Activated CD4-positive, alpha-beta T cell treated with anti-CD3 and anti-CD28 coated beads, Interleukin-2, amount 50 U/mL, for 48 hours (primary cell): ENCODE measurements at regions not wholly inside any gene's neighbourhood (a gene's known extent, or its start where the extent isn't known, plus 50 kb on each side); places are given as distances from the start of the nearest gene placed in this dataset.

ENCODE experiments used
- DNase-seq, 2 experiments: peaks; one replicate each; pipeline ENCODE4 v3.0.0-alpha.2; 2020

DNA sequence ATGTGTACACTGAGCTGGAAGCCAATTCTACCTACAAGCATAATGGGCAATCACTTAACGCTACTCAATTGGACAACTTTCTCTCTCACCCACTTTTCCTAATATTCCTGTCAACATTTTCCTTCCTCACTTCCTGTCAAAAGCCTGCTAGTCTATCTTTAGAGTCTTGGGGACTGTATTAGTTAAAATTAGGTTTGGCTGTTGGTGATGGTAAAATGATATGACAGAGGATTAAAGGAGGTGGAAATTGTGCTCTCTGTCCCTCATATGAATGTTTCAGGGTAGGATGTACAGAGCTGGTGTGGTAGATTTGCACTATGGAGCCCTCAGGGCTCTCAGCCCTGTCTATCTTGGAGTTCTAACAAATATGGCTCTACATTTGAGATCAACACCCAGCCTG lies 129.7 kb downstream of the CEP57L1 start:
- no peak for DNase-seq

DNA sequence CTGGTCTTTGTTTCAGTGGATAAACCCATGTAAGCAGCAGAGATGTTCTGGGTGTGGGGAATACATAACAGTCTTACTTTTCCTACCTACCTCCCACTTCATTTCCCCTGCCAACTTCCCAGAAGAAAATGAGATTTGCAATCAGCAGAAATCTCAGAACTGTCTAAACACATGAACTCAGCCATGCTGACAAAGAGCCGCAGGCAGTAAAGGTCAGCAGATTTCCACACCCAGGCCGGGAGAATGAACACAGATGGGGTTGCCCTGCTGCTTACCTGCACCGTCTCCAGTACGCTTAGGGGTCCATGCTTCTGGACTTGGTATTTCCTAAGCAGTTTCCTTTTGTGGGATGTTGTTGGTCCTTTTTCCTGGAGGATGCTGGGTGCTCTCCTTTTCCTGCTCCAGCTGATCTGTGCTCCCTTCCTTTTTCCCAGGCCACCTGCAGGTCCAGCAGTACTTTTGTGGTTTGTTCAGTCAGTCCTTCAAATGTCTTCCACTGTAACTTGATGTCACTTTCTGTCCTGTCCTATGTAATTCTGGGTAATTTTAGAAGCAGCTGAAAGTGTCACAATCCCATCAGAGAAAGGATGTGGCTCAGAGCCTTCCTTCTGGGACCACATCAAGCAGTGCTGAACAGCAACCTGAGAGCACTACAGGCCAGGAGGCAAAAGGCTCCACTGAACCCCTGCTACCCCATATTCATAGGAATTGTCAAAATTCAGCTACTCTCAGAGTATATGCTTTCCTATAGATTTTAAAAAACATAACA lies 129.0 kb downstream of the CEP57L1 start:
- no peak for DNase-seq

GRCh38 chr6:109222848-109223247 lies 127.5 kb downstream of the CEP57L1 start:
- DNase-seq = no peak

DNA sequence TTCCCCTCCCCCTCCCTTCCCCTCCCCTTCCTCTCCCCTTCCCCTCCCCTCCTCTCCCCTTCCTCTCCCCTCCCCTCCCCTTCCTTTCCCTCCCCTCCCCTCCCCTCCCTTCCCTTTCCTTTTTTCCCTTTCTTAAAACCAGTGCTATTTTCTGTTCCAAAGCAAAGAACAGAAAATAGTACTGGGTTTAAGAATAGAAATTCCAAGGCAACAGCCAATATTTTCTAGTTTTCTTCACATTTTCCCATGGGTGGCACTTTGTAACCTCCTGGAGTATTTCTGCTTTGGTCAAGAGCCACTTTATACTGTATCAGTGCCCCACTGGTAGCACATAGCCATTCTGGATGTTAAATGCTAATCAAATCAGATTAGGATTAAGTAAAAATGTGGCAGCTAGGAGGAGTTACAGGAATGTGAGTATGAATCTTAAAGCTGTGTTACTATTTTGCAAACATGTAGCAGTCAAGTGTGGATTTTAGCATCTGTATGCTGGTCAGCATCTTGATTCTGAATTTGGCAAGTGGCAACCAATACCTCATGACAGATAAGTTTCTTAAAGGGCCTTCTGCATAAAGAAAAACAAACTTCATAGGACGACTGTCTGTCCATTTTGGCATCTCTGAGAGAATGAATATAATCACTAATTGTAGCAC lies 126.4 kb downstream of the CEP57L1 start:
- no peak for DNase-seq
